ENCODE measurements at regions not wholly inside any gene's neighbourhood (a gene's known extent, or its start where the extent isn't known, plus 50 kb on each side); places are given as distances from the start of the nearest gene placed in this dataset.

DNA sequence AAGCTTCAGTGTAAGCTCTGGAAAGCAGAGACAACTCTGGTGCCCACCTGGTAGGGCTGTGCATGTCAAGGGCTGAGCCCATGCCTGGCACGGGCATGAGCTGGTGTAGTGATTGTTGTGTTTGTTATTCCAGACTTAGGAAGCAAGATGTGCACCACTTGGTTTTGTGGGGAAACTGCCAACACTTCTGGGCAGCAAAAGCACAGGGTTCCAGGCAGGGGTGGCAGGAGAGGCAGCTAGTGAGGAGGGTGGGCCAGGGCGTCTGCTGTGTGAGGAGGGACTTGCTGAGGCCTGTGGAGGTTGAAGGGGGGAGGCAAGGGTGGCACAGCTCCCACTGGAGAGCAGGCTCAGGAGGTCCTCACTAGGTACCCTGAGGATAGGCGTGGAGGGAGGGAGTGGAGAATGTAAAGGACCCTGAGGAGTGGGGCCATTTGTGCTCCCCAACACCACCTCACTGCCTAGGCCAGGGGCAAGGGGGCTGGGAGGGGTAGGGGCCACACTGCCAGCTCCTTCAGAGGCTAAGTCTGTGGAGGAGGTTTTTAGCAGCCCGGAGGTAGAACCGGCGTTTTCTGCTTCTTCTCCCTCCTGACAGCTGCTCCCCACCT is 104.0 kb upstream of the POU3F3 start:
- Mint-ChIP-seq H3K27ac (no peak overlapping the region), H3K9me3 (no peaks in the 10 kb centered on the region), H3K4me1 (no peaks in the 10 kb centered on the region), H3K4me3 (no peak overlapping the region), H3K27me3 (peaks cover 2% of the 10 kb centered on the region), H3K36me3 (peaks cover 2% of the 10 kb centered on the region)

DNA sequence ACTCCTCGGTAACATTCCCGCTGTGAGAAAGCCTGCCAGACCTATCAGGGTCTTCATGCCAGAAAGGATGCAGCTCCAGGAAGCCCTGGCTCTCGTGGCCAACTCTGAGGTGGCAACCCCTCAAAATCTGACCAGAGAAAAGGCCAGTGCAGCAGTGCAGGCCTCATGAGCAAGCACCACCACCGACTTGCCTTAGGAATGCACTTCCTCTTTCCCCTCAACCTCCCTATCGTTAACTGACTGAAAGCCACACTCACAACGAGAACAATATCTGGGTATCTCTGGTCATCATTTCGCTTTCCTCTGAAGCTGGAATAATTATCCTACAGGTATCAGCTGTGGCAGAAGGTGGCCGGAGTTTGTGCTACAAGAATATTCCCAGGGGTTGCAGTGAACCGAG is 101.4 kb upstream of the POU3F3 start:
- H3K27me3 Mint-ChIP-seq: peaks cover 5% of the 10 kb centered on the region
- no peaks in the 10 kb centered on the region for H3K4me1 Mint-ChIP-seq
- no peak overlapping the region for H3K27ac Mint-ChIP-seq
- H3K4me3 Mint-ChIP-seq: no peak overlapping the region
- H3K36me3 Mint-ChIP-seq: peaks cover 2% of the 10 kb centered on the region
- H3K9me3 Mint-ChIP-seq: no peaks in the 10 kb centered on the region

DNA sequence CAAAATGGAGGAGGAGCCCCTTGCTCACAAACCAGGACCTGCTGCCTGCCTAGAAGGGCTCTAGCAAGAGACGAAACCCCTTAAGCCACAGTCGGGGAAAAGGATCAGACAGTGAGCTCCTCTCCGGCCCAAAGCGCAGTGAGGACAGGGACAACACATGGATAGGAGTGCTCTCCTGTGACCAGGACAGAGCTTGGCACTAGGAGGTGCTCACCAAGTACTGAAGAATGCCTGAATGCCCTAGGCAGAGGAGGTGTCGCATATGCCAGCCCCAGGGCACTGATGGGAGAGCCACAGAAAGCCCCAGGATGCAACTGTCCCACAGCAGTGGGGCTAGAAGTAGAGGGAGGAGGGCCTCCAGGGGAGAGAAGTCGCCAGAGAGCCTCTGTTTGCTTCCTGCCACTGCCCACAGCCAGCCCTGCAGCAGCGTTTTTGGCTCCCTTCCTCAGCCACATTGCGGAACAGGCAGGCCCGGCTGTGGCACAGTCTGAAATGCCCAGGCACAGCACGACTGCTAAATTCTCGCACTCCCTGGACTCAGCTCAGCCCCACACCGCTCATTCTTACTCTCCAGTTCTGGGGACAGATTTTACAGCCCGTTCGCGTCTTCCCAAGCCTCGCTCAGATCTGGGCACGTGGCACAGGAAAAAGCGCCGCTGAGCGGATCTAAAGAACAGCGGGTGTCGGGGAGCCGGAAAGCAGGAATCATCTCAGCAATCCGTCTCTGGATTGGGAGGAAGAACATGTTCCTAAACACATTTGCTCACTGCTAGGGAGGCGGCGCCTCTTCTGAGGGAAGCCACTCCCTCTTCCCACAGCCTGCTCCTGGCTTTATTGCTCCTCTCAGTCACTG is 98.7 kb upstream of the POU3F3 start:
- no peak overlapping the region for H3K27ac Mint-ChIP-seq
- peaks cover 7% of the 10 kb centered on the region for H3K27me3 Mint-ChIP-seq
- H3K36me3 Mint-ChIP-seq: no peaks in the 10 kb centered on the region
- no peak overlapping the region for H3K4me3 Mint-ChIP-seq
- no peaks in the 10 kb centered on the region for H3K9me3 Mint-ChIP-seq
- H3K4me1 Mint-ChIP-seq: no peaks in the 10 kb centered on the region

DNA sequence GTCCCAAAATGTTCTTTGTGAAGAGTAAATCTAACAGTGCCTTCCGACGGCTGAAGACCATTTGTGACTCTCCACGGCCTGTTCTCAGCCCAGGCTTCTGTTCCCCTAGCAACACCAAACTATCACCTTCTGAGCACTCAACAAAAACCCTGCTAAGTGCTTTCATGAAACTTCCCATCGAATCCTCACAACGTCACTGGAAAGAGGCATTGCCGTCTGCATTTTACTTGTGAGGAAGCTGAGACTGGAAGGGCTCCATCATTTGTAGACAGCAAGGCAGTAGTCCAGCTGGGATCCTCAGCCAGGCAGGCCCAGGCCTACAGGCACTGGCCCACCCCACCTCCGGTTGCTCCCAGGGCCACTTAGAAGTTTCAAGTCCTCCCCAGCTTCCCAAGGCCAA is 97.8 kb upstream of the POU3F3 start:
- Mint-ChIP-seq H3K4me3 (no peak overlapping the region), H3K4me1 (no peaks in the 10 kb centered on the region), H3K27ac (no peak overlapping the region), H3K9me3 (no peaks in the 10 kb centered on the region), H3K36me3 (no peaks in the 10 kb centered on the region), H3K27me3 (peaks cover 14% of the 10 kb centered on the region)

DNA sequence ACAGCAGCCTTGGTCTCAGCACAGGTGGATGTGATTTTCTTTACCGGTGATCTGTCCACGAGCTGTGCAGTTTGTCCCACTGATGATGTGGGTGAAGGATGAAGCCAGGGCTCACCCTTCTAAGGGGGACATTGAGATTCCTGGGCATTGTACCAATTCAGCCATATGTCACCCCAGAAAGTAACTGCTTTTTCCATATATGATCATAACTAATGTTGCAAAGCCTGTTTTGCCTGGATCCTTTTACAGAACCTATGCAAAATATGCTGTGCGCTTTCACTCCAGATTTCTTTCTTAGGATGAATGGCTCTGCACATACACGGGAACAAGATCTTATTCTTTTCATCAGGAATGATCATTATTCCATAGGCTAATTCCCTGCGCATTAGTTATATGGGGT is 96.9 kb upstream of the POU3F3 start:
- Mint-ChIP-seq H3K27ac (no peak overlapping the region), H3K27me3 (peaks cover 16% of the 10 kb centered on the region), H3K4me1 (no peaks in the 10 kb centered on the region), H3K9me3 (no peaks in the 10 kb centered on the region), H3K36me3 (no peaks in the 10 kb centered on the region), H3K4me3 (no peak overlapping the region)

DNA sequence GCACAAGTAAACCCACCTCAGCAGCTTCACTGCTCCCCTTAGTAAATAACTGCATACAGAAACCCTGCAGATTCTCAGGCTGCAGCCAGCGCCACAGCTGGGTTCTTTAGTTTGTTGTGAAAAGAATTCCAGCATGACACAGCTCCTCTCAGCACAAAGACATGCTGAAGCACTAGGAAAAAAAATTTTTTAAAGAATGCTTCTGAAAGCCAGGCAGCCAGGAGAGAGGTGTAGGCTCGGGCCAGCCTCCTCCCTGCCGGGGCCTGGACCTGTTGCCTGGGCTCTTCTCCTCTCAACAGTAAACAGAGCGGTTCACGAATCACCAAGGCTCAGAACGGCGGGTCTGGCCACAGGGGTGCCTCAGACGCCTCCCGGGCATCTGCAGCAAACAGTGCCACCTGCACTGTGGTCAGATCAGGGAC is 95.7 kb upstream of the POU3F3 start:
- Mint-ChIP-seq H3K4me1 (no peaks in the 10 kb centered on the region), H3K27me3 (peaks cover 16% of the 10 kb centered on the region), H3K36me3 (no peaks in the 10 kb centered on the region), H3K9me3 (no peaks in the 10 kb centered on the region), H3K4me3 (no peak overlapping the region), H3K27ac (no peak overlapping the region)

DNA sequence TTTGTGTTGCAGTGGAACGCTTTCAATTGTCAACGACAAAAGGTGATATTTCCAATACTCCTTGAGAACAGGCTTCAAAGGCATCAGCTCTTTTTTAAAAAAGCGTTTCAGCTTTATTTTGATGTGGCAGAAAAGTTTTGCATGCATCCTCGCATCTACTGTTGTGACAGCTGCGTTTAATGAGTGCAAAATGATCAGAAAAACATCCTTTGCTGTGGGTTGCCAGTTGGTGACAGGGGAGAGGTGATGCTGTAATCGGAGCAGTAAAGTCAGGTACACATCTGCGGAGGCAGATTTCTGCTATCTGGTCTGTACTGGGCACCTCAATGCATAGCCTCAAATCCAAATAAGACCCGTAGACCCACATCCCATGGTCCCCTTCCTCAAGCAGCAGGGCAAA is 91.9 kb upstream of the POU3F3 start:
- Mint-ChIP-seq H3K36me3 (peaks cover 3% of the 10 kb centered on the region), H3K27me3 (peaks cover 16% of the 10 kb centered on the region), H3K9me3 (peaks cover 0 to 2% (median 0%) of the 10 kb centered on the region in 3 donors), H3K27ac (no peak overlapping the region), H3K4me3 (no peak overlapping the region), H3K4me1 (no peaks in the 10 kb centered on the region)

DNA sequence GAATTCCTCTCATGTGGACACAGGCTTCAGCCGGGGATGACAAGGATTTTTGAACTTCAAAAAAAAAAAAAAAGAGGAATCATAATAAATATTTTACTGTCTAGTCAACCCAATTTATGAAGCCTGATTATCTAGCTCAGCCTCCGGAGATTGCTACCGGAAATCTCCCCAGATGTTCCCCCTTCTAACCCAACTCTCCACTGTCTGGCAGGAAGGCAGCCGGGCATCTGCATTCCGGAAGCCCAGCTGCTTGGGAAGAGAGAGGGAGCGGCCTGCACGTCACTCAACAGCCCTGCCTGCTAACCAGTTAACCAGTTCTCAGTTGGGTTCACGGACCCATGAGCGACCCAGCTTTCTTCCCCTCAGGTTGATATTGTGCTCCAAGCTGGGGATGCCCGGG is 87.2 kb upstream of the POU3F3 start:
- Mint-ChIP-seq H3K4me3 (no peak overlapping the region), H3K4me1 (no peaks in the 10 kb centered on the region), H3K9me3 (peaks cover 0 to 2% (median 0%) of the 10 kb centered on the region in 3 donors), H3K27ac (no peak overlapping the region), H3K36me3 (peaks cover 3% of the 10 kb centered on the region), H3K27me3 (peaks cover 10% of the 10 kb centered on the region)

DNA sequence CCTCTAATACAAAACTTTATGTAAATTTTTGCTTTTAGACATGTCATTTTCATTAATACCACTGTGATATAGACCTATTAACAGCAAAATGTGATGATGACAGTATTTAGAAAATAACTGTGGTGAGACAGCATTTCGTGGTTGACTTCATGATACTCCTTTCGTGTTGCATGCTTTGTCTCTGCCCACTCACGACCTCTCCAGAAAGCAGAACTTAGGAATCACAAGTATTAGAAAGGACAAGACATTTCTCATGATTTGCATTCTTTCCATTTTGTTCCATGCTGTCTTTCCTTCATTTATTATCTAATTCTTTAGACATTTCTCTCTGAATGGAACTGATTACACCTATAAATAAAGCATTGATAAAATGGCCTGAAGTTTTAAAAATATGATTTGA is 85.2 kb upstream of the POU3F3 start:
- Mint-ChIP-seq H3K27me3 (peaks cover 10% of the 10 kb centered on the region), H3K4me1 (no peaks in the 10 kb centered on the region), H3K36me3 (peaks cover 2% of the 10 kb centered on the region), H3K4me3 (no peak overlapping the region), H3K27ac (no peak overlapping the region), H3K9me3 (peaks cover 0 to 2% (median 0%) of the 10 kb centered on the region in 3 donors)

DNA sequence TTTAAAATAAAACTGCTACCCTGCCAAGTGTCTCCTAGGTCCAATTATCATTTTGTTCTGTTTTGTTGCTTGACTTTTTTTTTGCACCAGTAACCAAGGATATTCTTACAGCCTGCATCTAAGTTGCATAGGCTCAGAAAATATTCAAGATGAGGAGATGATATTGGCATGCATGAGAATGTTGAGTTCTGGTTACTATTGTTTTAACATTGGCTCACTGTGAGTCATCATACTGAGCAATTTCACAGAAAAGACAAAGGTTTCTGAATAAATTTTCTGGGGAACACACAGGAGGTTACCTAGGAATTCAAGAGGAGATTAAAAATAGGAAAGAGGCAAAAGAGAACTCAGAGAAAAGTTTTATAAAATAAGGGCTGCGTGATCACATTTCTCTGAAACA is 84.8 kb upstream of the POU3F3 start:
- Mint-ChIP-seq H3K4me3 (no peak overlapping the region), H3K4me1 (no peaks in the 10 kb centered on the region), H3K27ac (no peak overlapping the region), H3K36me3 (peaks cover 2% of the 10 kb centered on the region), H3K9me3 (peaks cover 0 to 2% (median 0%) of the 10 kb centered on the region in 3 donors), H3K27me3 (peaks cover 10% of the 10 kb centered on the region)

DNA sequence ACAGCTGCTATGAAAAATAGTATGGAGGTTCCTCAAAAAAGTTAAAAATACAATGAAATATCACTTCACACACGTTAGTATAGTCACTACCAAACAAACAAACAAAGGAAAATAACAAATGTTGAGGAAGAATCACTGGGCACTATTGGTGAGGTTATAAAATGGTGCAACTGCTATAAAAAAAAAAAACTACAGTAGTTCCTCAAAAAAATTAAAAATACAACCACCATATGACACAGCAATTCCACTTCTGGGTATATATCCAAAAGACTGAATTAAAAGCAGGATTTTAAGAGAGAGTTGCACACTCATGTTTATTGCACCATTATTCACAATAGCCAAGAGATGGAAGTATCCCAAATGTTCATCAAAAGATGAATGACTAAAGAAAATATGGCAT is 80.9 kb upstream of the POU3F3 start:
- Mint-ChIP-seq H3K27ac (no peak overlapping the region), H3K4me3 (no peak overlapping the region), H3K9me3 (peaks cover 0 to 5% (median 0%) of the 10 kb centered on the region in 3 donors), H3K36me3 (peaks cover 1% of the 10 kb centered on the region), H3K4me1 (no peaks in the 10 kb centered on the region), H3K27me3 (peaks cover 2% of the 10 kb centered on the region)

DNA sequence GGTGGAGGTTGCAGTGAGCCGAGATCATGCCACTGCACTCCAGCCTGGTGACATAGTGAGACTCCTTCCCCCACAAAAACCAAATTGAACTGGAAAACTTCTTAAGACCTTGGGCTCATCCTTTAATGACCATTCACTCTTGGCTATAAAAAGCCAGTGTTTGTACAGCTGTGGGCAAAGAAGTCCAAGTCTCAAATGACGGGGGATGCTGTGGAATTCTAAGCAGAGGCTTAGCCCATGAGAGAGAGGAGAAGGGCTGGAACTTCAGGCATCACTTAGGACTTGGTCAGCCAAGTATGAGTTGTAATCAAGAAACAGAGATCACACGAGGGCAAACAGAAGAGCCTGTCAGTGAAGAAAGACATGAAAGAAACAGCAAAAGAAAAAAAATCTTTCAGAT is 79.3 kb upstream of the POU3F3 start:
- H3K27ac Mint-ChIP-seq: no peak overlapping the region
- no peak overlapping the region for H3K4me3 Mint-ChIP-seq
- peaks cover 1% of the 10 kb centered on the region for H3K36me3 Mint-ChIP-seq
- peaks cover 2% of the 10 kb centered on the region for H3K27me3 Mint-ChIP-seq
- H3K4me1 Mint-ChIP-seq: no peaks in the 10 kb centered on the region
- H3K9me3 Mint-ChIP-seq: peaks cover 0 to 5% (median 0%) of the 10 kb centered on the region in 3 donors

DNA sequence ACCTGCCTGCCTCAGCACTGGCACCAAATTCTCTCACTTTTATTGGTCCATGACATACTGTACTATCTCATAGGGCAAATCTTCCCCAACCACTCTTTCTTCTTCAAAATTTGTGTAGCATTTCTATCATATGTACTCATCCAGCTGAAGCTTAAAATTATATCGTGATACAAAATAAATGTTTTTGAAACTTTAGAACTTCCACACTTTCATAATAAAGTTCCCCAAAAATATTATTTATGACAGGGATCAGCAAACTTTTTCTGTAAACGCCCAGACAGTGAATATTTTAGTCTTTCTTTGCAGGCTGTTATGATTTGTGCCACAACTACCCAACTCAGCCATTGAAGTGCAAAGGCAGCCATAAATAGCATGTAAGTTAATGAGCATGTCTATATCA is 76.2 kb upstream of the POU3F3 start:
- no peak overlapping the region for H3K4me3 Mint-ChIP-seq
- H3K27ac Mint-ChIP-seq: no peak overlapping the region
- H3K27me3 Mint-ChIP-seq: no peaks in the 10 kb centered on the region
- H3K4me1 Mint-ChIP-seq: peaks cover 0 to 2% (median 0%) of the 10 kb centered on the region in 3 donors
- H3K9me3 Mint-ChIP-seq: peaks cover 0 to 5% (median 0%) of the 10 kb centered on the region in 3 donors
- H3K36me3 Mint-ChIP-seq: peaks cover 1% of the 10 kb centered on the region

DNA sequence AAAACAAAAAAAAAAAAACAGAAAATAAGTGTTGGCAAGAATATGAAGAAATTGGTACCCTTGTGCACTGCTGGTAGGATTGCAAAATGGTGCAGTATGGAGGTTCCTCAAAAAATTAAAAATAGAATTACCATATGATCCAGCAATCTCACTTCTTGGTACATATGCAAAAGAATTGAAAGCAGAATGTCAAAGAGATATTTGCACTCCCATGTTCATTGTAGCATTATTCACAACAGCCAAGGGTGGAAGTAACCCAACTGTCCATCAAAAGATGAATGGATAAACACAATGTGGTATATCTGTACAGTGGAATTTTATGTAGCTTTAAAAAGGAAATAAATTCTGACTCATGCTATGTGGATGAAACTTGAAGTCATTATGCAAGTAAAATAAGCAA is 72.8 kb upstream of the POU3F3 start:
- Mint-ChIP-seq H3K36me3 (peaks cover 1% of the 10 kb centered on the region), H3K27ac (no peak overlapping the region), H3K9me3 (peaks cover 0 to 5% (median 0%) of the 10 kb centered on the region in 3 donors), H3K4me3 (no peak overlapping the region), H3K4me1 (peaks cover 0 to 2% (median 0%) of the 10 kb centered on the region in 3 donors), H3K27me3 (peaks cover 2% of the 10 kb centered on the region)

DNA sequence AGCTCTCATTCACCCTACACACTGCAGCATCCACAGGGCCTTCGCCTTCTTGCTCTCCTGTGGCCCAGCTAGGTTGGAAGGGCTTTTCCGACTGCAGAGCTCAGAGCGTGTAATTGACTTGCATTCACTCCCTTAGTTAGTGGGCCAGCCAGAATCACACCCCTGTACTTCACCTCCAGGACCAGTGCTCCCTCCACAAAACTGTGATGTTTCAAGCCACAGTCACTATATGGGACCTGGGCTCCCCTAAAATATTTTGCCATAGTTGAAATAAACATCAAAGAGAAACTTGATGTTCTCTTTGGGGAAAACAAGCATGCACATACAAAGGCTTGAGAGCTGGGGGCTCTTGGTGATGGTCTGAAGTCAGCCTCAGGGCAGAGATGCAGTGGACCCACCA is 69.7 kb upstream of the POU3F3 start:
- no peak overlapping the region for H3K27ac Mint-ChIP-seq
- H3K9me3 Mint-ChIP-seq: no peaks in the 10 kb centered on the region
- H3K36me3 Mint-ChIP-seq: no peaks in the 10 kb centered on the region
- no peak overlapping the region for H3K4me3 Mint-ChIP-seq
- H3K4me1 Mint-ChIP-seq: peaks cover 0 to 2% (median 0%) of the 10 kb centered on the region in 3 donors
- H3K27me3 Mint-ChIP-seq: peaks cover 2% of the 10 kb centered on the region

DNA sequence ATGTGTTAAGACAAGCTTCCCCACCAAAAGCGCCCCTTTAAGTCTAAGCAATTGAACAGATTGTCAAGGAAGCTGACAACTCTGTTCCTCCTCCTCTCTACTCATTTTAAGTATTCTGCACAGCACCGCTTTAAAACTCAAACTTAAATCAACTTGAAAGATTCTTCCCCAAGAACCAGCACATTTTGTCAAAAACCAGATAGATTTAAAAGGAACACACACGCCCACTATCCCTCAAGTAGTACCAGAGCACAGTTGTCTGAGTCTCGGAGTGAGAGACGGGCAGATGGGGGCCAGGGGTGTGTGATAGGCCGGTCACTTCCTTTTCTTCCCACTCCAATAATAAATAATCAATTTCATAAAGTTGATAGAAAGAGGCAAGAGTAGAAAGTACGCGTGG is 67.7 kb upstream of the POU3F3 start:
- H3K4me1 Mint-ChIP-seq: no peaks in the 10 kb centered on the region
- no peaks in the 10 kb centered on the region for H3K36me3 Mint-ChIP-seq
- H3K27ac Mint-ChIP-seq: no peak overlapping the region
- no peak overlapping the region for H3K4me3 Mint-ChIP-seq
- peaks cover 2% of the 10 kb centered on the region for H3K27me3 Mint-ChIP-seq
- H3K9me3 Mint-ChIP-seq: peaks cover 0 to 2% (median 0%) of the 10 kb centered on the region in 3 donors

All from IgD-negative memory B cell (primary cell).